Keratinocyte (primary cell): ENCODE measurements at regions not wholly inside any gene's neighbourhood (a gene's known extent, or its start where the extent isn't known, plus 50 kb on each side); places are given as distances from the start of the nearest gene placed in this dataset.

Experiments
- CTCF ChIP-seq, 3 experiments: IDR thresholded peaks in 1 of 3; conservative IDR thresholded peaks in 1 of 3; optimal IDR thresholded peaks in 1 of 3; 2 replicates in 2 of 3; 3 replicates in 1 of 3; pipeline versions ENCODE3 to v1.5.1; 2011; ENCODE audit warnings: low read length in 3 of 3, mild to moderate bottlenecking in 3 of 3, moderate library complexity in 2 of 3, control low read depth in 1 of 3, inconsistent platforms in 1 of 3; ENCODE audit not compliant: insufficient read depth in 2 of 3; ENCODE audit errors: extremely low read depth in 1 of 3
- EZH2 ChIP-seq: IDR thresholded peaks from one replicate; pipeline ENCODE4 v1.6.1; 2012; ENCODE audit warnings: inconsistent platforms, mild to moderate bottlenecking, low read length, moderate library complexity

DNA sequence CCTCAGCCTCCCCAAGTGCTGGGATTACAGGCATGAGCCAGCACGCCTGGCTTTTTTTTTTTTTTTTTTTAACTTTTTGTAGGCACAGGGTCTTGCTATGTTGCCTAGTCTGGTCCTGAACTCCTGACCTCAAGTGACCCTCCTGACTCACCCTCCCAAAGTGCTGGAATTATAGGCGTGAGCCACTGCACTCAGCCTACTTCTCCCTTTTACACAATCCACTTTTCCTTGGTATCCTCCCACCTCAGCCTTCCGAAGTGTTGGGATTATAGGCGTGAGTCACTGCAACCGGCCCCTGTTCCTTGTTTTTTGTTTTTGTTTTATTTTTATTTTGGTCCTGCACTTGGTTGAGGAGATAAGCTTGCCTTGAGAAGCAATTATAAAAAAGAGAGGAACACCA, 75.9 kb upstream of the KMT2C start:
- TF ChIP-seq CTCF (optimal IDR thresholded peaks at IDR 0.05 in 1 of 3, IDR thresholded peaks at IDR 0.05 in 1 of 3, conservative IDR thresholded peaks at IDR 0.05 in 1 of 3; ENCODE audit: extremely low read depth in 1 of 3, insufficient read depth in 2 of 3, low read length in 3 of 3) = no peak
- no peak for TF ChIP-seq EZH2
